Gastroesophageal sphincter (tissue), 3 donors: ENCODE measurements at regions not wholly inside any gene's neighbourhood (a gene's known extent, or its start where the extent isn't known, plus 50 kb on each side); places are given as distances from the start of the nearest gene placed in this dataset.

Experiments used
- CTCF ChIP-seq, 4 experiments: fragments of 200-600 bp in 2 of 4; fragments of 450-650 bp in 2 of 4; sonication (generic) in 1 of 4; IDR thresholded peaks; one replicate each; pipeline ENCODE4 v1.5.1; 2017 to 2019; ENCODE audit warnings: antibody characterized with exemption in 4 of 4, mild to moderate bottlenecking in 2 of 4, moderate library complexity in 2 of 4
- POLR2A ChIP-seq, 2 donors: fragments of 450-650 bp; IDR thresholded peaks; one replicate each; pipeline ENCODE4 v1.6.1; 2017; ENCODE audit warnings: antibody characterized with exemption in 2 of 2, mild to moderate bottlenecking in 2 of 2, moderate library complexity in 1 of 2
- POLR2AphosphoS5 ChIP-seq: sonication (generic); formaldehyde crosslinking; IDR thresholded peaks from one replicate; pipeline ENCODE4 v1.6.1; 2017; ENCODE audit warnings: antibody characterized with exemption

GRCh38 chr7:26600411-26600810, 264.0 kb downstream of the SKAP2 start:
- TF ChIP-seq POLR2A (IDR thresholded peaks at IDR 0.05) = no peak
- no peak for TF ChIP-seq POLR2AphosphoS5
- no peak for TF ChIP-seq CTCF (IDR thresholded peaks at IDR 0.05)
